HG02623 (cell line): ENCODE measurements at regions not wholly inside any gene's neighbourhood (a gene's known extent, or its start where the extent isn't known, plus 50 kb on each side); places are given as distances from the start of the nearest gene placed in this dataset.

Source experiments
- ATAC-seq: cut with Tn5 transposase; IDR thresholded peaks from one replicate; pipeline ENCODE4 v1.9.1; 2021; ENCODE audit warnings: moderate library complexity; ENCODE audit not compliant: unreplicated experiment

DNA sequence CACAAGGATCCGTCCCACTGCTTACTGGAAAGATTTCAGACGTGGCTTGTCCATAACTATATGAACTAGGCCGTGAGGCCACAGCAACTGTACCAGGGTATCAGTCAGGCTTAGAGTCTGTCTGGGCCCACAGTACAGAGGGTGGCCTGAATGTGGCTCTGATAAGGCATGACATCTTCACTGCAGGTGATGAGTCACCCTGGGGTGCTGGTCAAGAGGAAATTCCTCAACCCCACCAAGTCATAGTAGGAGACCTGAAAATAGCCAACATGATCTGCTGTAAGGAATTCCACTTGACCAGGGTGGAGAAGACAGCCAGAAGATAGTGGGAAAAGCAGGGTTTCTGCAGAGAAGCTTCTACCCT lies 107.7 kb downstream of the INHBB start:
- no peak for ATAC-seq

DNA sequence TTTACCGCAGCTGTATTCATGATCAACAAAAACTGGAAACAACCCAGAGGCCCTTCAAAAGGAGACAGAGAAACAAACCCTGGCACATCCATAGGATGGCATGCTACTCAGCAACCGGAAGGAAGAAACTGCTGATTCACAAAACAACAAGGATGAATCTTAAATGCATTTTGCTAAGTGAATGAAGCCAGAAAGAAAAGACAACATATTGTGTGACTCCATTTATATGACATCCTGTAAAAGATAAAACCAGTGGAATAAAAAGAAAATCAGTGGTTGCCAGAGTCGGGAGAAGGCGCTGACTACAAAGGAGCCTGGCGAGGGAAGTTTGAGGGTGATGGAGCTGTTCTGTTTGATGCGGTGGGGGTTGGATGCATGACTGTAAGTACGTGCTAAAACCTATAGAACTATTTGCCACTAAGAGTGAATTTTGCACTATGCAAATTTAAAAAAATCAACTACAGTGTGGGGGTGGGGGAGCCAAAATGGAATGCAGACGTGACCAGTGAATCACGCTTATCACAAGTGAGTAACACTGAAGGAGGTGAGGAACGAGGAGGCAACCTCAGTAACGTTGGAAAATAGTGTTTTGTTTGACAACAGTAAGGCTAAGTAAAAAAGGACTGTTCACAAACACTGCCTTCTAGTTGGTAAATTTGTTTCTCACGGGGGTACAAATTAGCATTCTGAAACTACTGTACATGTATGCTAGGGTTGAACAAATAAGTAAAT lies 108.9 kb downstream of the INHBB start:
- no peak for ATAC-seq

DNA sequence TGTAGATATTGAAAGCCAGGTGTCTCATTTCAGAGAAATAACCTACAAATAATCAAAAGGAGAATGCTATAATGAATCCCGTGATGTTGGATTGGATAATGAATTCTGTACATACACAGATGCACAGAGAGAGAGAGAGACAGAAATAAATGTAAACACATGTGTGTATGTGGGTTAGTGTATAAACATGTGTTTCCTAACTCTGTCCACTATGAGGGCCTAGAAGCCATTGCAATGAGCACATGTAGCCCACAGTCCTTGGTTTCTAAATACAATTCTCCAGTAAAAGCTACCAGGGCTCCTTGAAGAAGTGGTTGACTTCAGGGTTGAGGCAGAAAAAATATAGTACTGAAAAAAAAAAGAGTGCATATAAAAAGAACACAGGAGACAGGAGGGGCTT lies 109.5 kb downstream of the INHBB start:
- ATAC-seq, result no peak

DNA sequence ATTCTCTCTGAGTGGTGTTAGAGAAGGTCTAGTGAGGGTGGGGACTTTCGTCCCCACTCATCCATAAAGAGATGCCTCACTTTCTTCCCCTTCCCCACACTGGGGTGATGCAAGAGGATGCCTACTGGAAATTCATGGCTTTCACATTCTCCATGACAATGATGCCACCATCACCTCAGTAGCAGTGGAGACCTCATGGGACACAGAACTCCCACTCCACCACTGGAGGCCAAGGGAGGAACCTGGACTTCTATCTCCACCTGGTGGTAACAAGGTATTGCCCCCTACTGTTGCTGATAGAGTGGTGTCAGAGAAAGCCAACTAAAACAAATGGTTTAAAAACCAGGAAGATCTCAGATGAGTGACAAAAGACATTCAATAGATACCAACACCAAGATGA lies 110.9 kb downstream of the INHBB start:
- ATAC-seq, result no peak

DNA sequence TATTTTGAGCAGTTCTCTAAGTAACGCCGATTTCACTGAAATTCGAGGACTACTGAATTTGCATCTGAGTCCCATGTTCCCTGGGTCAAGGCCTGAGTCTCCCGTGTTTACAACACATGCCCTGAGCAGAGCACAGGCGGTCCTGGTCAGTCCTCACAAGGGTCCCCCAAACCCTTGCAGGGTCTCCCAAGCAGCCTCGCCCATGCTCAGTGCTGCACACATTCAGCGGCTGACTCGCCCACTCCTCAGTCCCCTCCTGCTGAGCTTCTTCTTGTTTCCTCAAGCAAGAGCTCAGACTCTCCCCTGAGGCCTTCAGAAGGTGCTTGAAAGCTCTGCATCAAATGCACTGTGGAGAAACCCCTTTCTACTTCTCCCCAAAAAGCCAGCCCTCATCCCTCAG lies 114.6 kb downstream of the INHBB start:
- ATAC-seq, result no peak

DNA sequence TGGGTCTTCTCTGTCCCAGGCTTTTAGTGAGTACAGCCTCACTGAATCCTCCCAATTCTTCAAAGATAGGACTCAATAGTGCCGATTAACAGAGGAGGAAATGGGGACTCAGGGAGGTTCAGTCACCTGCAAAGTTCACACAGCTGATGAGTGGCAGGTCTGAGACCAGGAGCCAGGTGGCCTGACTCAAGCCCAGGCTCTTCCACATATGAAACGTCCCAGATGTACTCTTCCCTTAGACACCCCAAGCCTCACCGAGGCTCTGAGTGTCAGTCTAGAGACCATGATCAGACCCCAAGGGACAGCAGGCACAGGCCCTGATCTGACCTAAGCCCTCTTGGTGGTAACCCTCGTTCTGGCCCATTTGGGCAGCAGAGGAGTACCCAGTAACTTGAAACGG lies 115.2 kb downstream of the INHBB start:
- ATAC-seq, result no peak

DNA sequence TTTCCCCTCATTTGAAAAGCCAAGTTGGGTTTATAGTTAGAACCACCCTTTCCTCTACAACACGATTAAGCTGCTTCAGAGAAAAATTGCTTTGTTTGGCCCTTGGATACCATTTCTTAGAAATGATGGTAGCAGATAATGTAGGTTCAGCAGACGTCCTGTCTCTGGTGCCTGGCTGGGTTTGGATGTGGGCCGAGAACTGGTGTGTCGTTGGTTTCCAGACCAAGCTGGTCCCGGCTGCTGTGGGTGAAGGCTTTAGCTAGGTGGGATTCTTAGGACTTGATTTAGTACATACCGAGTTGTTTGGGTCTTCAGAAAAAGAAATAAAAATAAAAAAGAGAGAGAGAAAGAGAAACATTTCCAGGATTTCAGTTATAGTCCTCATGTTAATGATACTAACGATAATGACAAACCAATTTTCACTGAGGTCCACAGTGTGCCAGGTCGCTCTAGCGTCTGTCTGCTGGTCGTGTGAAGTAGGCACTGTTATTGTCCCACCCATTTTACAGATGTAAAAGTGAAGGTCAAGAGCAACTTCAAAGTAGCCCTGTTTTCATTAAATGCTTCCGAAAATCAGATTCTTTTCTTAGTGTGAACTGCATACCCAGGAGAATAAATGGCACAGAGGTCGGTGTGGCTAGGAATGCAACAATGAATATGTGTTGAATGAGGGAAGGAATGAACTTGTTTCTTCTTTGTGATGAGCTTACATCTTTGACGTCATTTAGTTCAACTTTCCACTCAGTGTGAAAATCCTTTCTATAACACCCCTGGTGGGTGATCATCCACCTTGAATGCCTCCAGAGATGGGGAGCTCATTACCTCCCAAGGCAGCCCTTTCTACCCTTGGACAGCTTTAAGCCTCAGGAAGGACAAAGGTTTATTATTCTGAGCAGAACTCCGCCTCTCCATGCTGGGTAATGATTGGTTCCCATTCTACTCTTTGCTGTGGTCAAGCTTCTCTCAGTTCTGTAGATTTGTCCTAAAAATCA lies 115.9 kb downstream of the INHBB start:
- ATAC-seq, result no peak

DNA sequence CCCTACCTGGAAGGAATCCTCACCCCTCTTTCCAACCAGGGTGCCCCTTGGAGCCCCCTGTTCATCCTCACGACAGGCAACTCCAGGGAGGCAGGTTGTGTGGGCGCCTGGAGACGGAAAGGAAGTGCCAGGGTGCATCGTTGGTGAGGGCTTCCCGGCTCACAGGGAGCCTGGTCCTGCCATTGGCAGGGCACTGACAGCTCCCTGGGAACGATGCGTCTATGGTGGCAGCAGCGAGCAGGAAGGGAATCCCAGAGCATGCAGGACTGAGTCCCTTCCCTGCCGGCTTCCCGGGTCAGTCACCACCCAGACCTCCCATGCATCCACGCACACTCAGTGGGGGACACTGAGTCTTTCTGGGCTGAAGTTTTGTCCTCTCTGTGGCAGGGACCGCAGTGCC lies 117.6 kb downstream of the INHBB start:
- no peak for ATAC-seq

DNA sequence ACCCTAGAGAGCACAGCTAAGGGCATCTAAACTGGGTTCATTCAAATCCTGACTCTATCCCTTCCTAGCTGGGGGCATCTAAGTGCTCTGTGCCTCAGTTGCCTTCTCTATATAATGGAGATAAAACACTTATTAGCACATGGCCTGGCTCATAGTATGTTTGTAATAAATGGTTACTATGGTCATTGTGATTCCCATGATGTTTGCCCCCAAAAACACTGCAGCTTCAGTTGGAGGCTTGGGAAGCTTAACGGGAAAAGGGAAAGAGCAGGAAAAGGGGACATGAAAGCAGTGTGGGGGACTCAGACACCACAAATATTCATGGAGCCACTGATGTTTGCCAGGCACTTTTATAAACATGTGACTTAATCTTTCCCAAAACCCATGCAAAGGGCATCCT lies 118.1 kb downstream of the INHBB start:
- no peak for ATAC-seq

DNA sequence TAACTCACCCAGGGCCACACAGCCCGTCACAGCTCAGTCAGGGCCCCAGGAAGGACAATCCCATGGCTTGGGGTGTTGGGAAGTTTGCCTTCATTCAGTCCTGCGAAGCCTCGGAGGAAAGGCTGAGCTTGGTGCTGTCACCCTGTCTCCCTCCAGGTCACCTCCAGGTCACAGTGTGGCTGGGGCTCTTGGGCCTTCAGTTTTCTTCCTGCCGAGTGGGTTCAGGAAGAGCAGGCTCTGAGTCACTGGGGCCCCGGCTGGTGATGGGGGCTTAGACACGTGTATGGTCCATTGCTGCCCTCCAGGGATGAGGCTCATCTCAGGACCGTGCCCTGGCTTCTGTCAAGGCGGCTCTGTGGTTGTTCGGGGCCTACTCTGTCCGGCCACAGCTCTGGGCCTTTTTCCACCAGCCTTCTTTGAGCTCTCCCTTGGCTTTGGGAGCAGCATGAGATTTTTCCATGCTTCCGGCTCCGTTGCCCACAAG lies 118.6 kb downstream of the INHBB start:
- no peak for ATAC-seq

DNA sequence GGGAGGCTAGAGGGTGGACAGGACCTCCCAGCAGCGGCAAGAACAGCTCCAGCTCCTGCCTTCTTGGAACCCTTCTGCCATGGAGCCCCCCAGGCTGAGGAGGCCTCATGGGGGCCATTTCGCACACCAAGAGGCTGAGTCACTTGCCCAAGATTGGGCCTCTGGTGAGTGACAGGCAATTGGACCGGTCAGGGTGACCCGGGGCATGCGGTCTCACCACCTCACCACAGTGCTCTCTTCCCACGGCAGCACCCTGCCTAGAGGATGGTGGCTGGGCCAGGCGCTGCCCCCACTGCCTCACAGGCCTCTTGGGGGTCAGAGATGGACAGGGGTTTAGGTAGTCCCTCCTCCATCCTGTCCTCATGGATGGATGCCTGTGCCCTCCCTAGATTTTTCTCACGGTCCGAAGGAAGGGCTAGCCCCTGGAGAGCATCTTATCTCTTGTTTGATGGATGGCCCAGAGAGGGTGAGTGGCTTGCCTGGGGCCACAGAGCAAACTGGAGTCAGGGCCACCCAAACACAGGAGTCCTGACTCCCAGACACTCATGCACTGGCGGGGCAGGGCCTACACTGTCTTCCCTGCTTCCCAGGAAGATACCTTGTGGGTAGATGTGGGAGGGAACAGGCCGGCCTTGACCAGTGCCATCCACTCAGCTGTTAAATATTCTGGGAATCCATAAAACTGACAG lies 119.2 kb downstream of the INHBB start:
- no peak for ATAC-seq

DNA sequence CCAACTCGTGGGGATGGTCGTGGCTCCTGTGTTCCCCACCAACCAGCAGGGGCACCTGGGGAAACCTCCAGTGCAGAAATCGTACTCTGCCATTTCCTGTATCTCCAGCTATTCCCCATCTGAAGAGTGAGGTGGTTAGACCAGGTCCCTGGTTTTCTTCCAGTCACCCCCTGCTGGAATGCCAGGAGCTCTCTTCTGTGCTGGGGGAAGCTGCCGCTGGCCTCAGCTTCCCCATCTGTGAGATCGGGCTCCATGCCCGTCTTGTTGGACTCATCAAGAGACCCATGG lies 119.7 kb downstream of the INHBB start:
- ATAC-seq, result no peak

DNA sequence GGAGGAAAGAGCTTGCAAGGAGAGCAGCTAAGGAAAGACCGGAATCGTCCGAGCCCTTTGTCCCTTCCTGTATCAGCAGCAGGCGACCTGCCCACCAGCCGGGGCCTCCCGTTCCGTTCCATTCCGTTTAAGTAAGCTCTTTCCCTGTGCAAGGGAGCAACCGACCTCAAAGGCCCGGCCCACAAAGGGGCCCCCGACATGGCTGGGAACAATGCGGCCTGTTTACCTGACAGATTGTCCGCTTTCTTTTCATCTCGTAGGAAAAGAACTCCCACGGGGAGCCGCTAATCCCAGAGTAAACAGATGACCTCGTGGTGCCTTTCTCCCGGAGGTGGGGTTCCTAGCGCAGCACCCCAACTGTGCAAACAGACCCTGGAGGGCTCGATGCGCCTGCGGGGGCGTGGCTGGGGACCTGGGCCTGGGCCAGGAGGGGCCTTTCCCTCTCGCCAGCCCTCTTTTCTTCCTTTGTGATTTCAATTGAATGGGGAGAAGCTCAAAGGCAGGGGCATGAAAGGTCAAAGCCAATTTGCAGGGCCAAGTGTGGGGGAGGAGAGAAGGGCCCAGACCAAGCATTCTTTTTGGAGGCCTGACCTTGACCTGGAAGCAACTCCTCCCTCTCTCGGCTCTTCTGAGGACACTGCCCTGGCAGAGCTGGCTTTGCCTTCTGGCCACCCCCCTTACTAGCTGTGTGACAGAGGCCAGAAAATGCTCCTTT lies 120.2 kb downstream of the INHBB start:
- no peak for ATAC-seq

DNA sequence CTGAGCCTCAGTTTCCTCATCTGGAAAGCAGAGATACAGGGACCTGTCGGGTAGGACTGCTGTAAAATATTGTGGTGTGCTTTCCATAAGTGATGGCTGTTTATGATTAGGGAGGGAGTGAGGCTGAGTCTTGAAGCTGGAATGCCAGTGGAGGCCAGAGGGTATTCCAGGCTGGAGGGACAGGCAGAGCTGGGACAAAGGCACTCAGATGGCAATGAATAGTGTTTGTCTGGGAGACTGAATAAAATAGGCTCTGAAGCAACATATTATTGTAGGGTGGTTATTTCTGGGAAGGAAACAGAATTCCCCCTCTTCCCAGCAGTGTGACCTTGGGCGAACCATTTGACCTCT lies 120.7 kb downstream of the INHBB start:
- ATAC-seq, result no peak

DNA sequence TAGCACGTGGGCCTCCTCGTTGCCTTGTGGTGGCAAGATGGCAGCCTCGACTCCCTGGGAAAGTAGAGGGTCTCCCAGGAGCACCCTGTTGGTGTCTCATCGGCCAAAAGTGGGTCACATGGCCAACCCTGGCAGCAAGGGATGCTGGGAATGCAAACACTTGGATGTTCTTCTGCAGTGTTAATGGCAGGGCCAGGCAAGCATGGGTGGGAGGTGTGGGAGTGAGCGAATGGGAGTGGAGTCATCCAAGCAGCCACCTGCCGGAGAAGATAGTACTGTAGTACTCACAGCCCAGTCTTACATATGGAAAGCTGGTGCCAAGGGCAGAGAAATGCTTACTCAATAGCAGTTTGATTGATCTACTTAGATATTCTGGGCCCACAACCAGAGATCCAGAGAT lies 122.2 kb downstream of the INHBB start:
- ATAC-seq, result no peak

DNA sequence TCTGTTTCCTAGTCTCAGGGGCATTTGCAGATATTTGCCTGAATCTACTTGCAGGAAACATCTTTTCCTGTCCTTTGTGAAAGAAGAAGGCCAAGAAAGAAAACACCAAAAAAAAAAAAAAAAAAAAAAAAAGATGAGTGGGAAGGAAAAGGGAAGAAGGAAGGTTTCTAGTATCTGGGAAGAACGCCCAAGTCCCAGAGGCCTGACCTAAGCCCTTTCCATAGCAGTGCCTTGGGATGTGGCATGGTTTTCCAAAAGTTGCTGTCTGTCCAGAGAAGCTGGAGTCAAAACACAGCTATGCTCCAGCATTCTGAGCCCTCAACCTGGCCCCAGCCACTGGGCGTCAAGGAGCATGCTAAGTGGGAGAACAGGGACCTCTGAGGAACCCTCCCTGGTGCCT lies 123.5 kb downstream of the INHBB start:
- no peak for ATAC-seq

DNA sequence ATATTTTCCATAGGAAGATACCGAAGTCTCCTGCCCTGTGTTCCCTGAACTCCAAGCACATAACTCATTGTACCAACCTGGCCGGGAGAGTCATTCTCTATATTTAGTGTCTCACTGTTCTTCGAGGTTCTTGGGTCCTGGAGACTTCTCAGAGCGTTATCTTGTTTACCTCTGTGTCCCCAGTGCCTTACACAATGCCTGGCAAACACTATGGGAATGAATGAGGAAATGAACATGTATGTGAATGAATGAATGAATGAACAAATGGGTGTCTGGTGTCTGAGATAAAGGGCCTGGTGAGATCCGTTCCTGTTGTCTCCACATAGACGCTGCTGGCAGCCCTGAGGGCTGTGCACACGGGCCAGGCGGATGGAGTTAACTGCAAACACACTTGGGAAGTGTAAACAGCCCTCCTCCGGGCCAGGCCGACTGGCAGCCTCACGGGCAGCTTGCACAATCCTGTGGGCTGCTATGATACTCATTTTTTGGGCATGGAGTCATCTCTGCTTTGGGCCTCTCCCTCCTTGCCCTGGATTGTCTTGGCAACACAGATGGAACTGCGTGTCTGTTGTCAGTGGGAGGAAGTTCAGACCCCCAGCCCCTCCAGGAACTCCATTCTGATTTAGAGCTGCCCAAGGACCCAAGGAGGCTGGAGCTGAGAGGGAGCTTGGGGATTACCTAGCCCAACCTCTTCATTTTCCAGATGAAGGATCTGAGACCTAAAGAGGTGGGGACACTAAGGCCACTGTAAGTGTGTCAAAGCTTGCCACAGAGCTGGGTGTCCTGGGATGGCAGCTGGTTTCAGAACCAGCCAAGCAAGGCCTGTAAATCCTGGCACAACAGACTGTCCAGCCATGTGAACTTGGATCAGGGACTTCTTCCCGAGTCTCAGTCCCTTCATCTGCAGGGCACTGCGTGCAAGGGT lies 124.4 kb downstream of the INHBB start:
- no peak for ATAC-seq

DNA sequence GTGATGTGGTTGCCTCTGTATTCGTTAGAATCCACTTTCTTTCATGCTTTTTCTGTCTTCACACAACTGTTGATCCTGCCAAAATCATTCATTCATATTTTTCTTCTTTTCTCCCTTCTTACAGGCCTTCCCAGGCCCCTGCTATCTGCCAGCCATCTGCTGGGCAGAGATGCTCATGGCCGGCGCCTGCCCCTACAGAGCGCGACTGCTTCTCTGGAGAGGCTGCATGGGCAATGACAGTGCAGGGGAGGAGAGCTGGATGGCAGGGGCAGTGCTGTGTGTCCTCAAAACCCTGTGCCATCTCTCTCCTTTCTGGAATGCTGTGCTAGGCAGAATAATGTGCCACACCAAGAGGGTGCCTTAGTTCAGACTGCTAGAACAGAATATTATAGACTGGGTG lies 125.2 kb downstream of the INHBB start:
- ATAC-seq, result no peak

DNA sequence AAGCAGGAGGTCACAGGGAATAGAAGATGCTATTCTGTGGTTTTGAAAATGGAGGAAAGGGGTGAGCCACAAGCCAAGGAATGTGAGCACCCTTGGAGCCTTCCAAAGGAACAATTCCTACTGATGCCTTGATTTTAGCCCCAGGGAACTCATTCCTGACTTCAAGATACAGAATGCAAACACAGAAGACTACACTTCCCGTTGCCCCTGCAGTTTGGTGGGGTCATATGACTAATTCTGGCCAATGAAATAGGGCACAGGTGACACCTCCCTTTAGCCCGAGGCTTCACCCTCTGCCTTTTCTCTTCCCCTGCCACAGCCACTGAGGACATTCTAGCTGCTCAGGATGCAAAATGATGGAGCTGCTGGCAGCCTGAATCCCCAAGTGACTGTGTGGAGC lies 126.1 kb downstream of the INHBB start:
- ATAC-seq, result no peak

DNA sequence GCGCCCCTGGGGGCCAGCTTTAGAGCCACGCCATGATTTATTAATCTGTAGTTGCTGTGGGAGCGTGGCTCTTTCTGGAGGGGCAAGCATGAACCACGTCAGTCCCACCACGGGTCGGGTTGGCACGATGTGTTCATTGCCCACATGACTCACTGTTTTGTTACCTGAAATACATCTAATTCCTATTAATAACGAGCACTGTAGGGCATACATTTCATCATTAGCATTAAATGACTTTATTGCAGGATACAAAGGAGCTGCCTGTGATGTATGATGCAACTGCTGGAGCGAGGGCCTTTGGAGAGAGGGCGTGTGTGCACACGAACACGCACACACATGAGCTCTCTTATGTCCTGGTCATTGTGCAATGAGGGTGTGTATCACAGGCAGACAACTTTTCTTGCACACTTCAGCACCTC lies 127.0 kb downstream of the INHBB start:
- no peak for ATAC-seq
